ENCODE measurements at regions not wholly inside any gene's neighbourhood (a gene's known extent, or its start where the extent isn't known, plus 50 kb on each side); places are given as distances from the start of the nearest gene placed in this dataset.

GRCh38 chr3:19799115-19799514 is 134.9 kb downstream of the EFHB start:
- no peak for DNase-seq (ENCODE audit: low read depth, low spot score)
- peaks cover 32% of the 10 kb centered on the region; the same call in 1 of the 2 replicates for H3K9me3 ChIP-seq (ENCODE audit: insufficient read depth, low read length)
- no peak overlapping the region for H3K9ac ChIP-seq (ENCODE audit: insufficient read length, low read depth)
- H3K4me3 ChIP-seq (ENCODE audit: insufficient read length, low read depth), result no peak overlapping the region
- TF ChIP-seq ZNF274 (IDR thresholded peaks at IDR 0.05; ENCODE audit: low read depth, low read length), result no peak
- no peak for TF ChIP-seq YY1 (IDR thresholded peaks at IDR 0.05; ENCODE audit: insufficient read depth, insufficient read length)
- no peak for TF ChIP-seq SUZ12 (IDR thresholded peaks at IDR 0.05; ENCODE audit: extremely low read depth, insufficient read depth, insufficient read length)
- no peaks in the 10 kb centered on the region for H3K4me1 ChIP-seq (ENCODE audit: insufficient read depth, insufficient read length)
- no peaks in the 10 kb centered on the region for H3K27me3 ChIP-seq (ENCODE audit: insufficient read depth, insufficient read length)
- H3K36me3 ChIP-seq (ENCODE audit: insufficient read depth, insufficient read length, low read length), result no peaks in the 10 kb centered on the region

- no peaks in the 10 kb centered on the region for H3K36me3 ChIP-seq (ENCODE audit: insufficient read depth, insufficient read length, low read length)
- TF ChIP-seq YY1 (IDR thresholded peaks at IDR 0.05; ENCODE audit: insufficient read depth, insufficient read length), result no peak
- no peak for TF ChIP-seq ZNF274 (IDR thresholded peaks at IDR 0.05; ENCODE audit: low read depth, low read length)
- TF ChIP-seq SUZ12 (IDR thresholded peaks at IDR 0.05; ENCODE audit: extremely low read depth, insufficient read depth, insufficient read length), result no peak
- peaks cover 24% of the 10 kb centered on the region; the same call in 1 of the 2 replicates for H3K9me3 ChIP-seq (ENCODE audit: insufficient read depth, low read length)
- no peaks in the 10 kb centered on the region for H3K4me1 ChIP-seq (ENCODE audit: insufficient read depth, insufficient read length)
- no peak overlapping the region for H3K9ac ChIP-seq (ENCODE audit: insufficient read length, low read depth)
- no peaks in the 10 kb centered on the region for H3K27me3 ChIP-seq (ENCODE audit: insufficient read depth, insufficient read length)
- DNase-seq (ENCODE audit: low read depth, low spot score), result no peak
- no peak overlapping the region for H3K4me3 ChIP-seq (ENCODE audit: insufficient read length, low read depth)
Measured at GRCh38 chr3:19798324-19798723, 135.7 kb downstream of the EFHB start.

- H3K36me3 ChIP-seq (ENCODE audit: insufficient read depth, insufficient read length, low read length), result no peaks in the 10 kb centered on the region
- TF ChIP-seq ZNF274 (IDR thresholded peaks at IDR 0.05; ENCODE audit: low read depth, low read length), result no peak
- TF ChIP-seq SUZ12 (IDR thresholded peaks at IDR 0.05; ENCODE audit: extremely low read depth, insufficient read depth, insufficient read length), result no peak
- no peak for TF ChIP-seq YY1 (IDR thresholded peaks at IDR 0.05; ENCODE audit: insufficient read depth, insufficient read length)
- H3K9ac ChIP-seq (ENCODE audit: insufficient read length, low read depth), result no peak overlapping the region
- no peaks in the 10 kb centered on the region; the same call in 1 of the 2 replicates for H3K9me3 ChIP-seq (ENCODE audit: insufficient read depth, low read length)
- H3K4me3 ChIP-seq (ENCODE audit: insufficient read length, low read depth), result no peak overlapping the region
- no peaks in the 10 kb centered on the region for H3K4me1 ChIP-seq (ENCODE audit: insufficient read depth, insufficient read length)
- no peaks in the 10 kb centered on the region for H3K27me3 ChIP-seq (ENCODE audit: insufficient read depth, insufficient read length)
- DNase-seq (ENCODE audit: low read depth, low spot score), result no peak
Measured at GRCh38 chr3:19792388-19792787, 141.6 kb downstream of the EFHB start.

GRCh38 chr3:19775765-19776164 is 158.3 kb downstream of the EFHB start:
- no peak for DNase-seq (ENCODE audit: low read depth, low spot score)
- no peaks in the 10 kb centered on the region for H3K27me3 ChIP-seq (ENCODE audit: insufficient read depth, insufficient read length)
- H3K9me3 ChIP-seq (ENCODE audit: insufficient read depth, low read length), result no peaks in the 10 kb centered on the region
- no peak for TF ChIP-seq ZNF274 (IDR thresholded peaks at IDR 0.05; ENCODE audit: low read depth, low read length)
- no peak for TF ChIP-seq SUZ12 (IDR thresholded peaks at IDR 0.05; ENCODE audit: extremely low read depth, insufficient read depth, insufficient read length)
- no peak overlapping the region for H3K4me3 ChIP-seq (ENCODE audit: insufficient read length, low read depth)
- H3K4me1 ChIP-seq (ENCODE audit: insufficient read depth, insufficient read length), result no peaks in the 10 kb centered on the region
- H3K36me3 ChIP-seq (ENCODE audit: insufficient read depth, insufficient read length, low read length), result no peaks in the 10 kb centered on the region
- H3K9ac ChIP-seq (ENCODE audit: insufficient read length, low read depth), result no peak overlapping the region

GRCh38 chr3:19769694-19770093 is 164.3 kb downstream of the EFHB start:
- Histone ChIP-seq H3K9ac (ENCODE audit: insufficient read length, low read depth) (no peak overlapping the region), H3K9me3 (ENCODE audit: insufficient read depth, low read length) (no peaks in the 10 kb centered on the region), H3K27me3 (ENCODE audit: insufficient read depth, insufficient read length) (no peaks in the 10 kb centered on the region), H3K4me1 (ENCODE audit: insufficient read depth, insufficient read length) (no peaks in the 10 kb centered on the region), H3K36me3 (ENCODE audit: insufficient read depth, insufficient read length, low read length) (no peaks in the 10 kb centered on the region), H3K4me3 (ENCODE audit: insufficient read length, low read depth) (no peak overlapping the region)
- no peak for TF ChIP-seq YY1 (IDR thresholded peaks at IDR 0.05; ENCODE audit: insufficient read depth, insufficient read length)
- no peak for DNase-seq (ENCODE audit: low read depth, low spot score)

GRCh38 chr3:19765954-19766353 is 168.1 kb downstream of the EFHB start:
- Histone ChIP-seq H3K36me3 (ENCODE audit: insufficient read depth, insufficient read length, low read length) (no peaks in the 10 kb centered on the region), H3K4me1 (ENCODE audit: insufficient read depth, insufficient read length) (no peaks in the 10 kb centered on the region), H3K4me3 (ENCODE audit: insufficient read length, low read depth) (no peak overlapping the region), H3K27me3 (ENCODE audit: insufficient read depth, insufficient read length) (no peaks in the 10 kb centered on the region), H3K9ac (ENCODE audit: insufficient read length, low read depth) (no peak overlapping the region), H3K9me3 (ENCODE audit: insufficient read depth, low read length) (no peaks in the 10 kb centered on the region)
- no peak for DNase-seq (ENCODE audit: low read depth, low spot score)
- TF ChIP-seq YY1 (IDR thresholded peaks at IDR 0.05; ENCODE audit: insufficient read depth, insufficient read length) (no peak), ZNF274 (IDR thresholded peaks at IDR 0.05; ENCODE audit: low read depth, low read length) (no peak), SUZ12 (IDR thresholded peaks at IDR 0.05; ENCODE audit: extremely low read depth, insufficient read depth, insufficient read length) (no peak)

GRCh38 chr3:19757773-19758172 is 176.2 kb downstream of the EFHB start:
- Histone ChIP-seq H3K9me3 (ENCODE audit: insufficient read depth, low read length) (no peaks in the 10 kb centered on the region), H3K9ac (ENCODE audit: insufficient read length, low read depth) (no peak overlapping the region)
- no peak for DNase-seq (ENCODE audit: low read depth, low spot score)

More at GRCh38 chr3:19757773-19758172, 176.2 kb downstream of the EFHB start:
- Histone ChIP-seq H3K27me3 (ENCODE audit: insufficient read depth, insufficient read length) (no peaks in the 10 kb centered on the region), H3K36me3 (ENCODE audit: insufficient read depth, insufficient read length, low read length) (no peaks in the 10 kb centered on the region), H3K4me3 (ENCODE audit: insufficient read length, low read depth) (no peak overlapping the region), H3K4me1 (ENCODE audit: insufficient read depth, insufficient read length) (no peaks in the 10 kb centered on the region)
- TF ChIP-seq YY1 (IDR thresholded peaks at IDR 0.05; ENCODE audit: insufficient read depth, insufficient read length) (no peak), SUZ12 (IDR thresholded peaks at IDR 0.05; ENCODE audit: extremely low read depth, insufficient read depth, insufficient read length) (no peak), ZNF274 (IDR thresholded peaks at IDR 0.05; ENCODE audit: low read depth, low read length) (no peak)

Measured in NT2/D1 (cell line).